HK-2 (cell line): ENCODE measurements at regions not wholly inside any gene's neighbourhood (a gene's known extent, or its start where the extent isn't known, plus 50 kb on each side); places are given as distances from the start of the nearest gene placed in this dataset.

Source experiments
- DNase-seq: peaks from one replicate; pipeline ENCODE4 v3.0.0-alpha.2; 2018; ENCODE audit not compliant: unreplicated experiment

DNA sequence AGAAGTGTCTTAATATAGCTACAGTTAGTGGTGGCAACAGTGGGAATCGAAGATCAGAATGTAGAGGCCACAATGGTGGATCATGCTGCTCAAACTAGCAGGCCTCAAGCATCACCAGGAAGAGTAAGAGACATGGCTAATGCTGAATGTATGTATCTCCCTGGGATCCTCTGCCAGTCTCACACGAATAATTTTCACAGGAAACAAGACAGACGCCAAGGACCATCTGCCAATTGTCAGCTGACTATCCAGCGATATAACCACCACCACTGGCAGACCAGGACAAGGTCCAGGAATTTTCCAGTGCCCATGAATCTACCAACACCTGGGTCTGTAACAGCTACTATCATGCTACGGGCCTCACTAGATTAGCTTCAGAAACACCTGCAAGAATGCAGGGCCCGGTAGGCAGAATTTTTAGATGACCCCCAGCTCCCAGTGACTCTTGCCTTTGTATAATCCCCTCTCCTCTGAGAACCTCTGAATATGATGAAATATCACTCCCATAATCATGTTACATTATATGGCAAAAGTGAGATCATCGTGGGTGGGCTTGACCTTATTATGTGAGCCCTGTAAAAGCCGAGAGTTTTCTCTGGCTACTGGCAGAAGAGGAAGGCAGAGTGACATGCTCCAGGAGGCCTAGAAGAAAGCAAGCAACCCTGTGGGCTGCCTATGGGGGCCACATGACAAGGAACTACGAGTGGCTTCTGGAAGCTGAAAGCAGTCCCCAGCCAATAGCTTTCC lies 429.8 kb downstream of the BCOR start:
- no peak for DNase-seq

GRCh38 chrX:39669668-39670067 lies 428.1 kb downstream of the BCOR start:
- no peak for DNase-seq

GRCh38 chrX:39670281-39670680 lies 427.5 kb downstream of the BCOR start:
- DNase-seq: no peak

DNA sequence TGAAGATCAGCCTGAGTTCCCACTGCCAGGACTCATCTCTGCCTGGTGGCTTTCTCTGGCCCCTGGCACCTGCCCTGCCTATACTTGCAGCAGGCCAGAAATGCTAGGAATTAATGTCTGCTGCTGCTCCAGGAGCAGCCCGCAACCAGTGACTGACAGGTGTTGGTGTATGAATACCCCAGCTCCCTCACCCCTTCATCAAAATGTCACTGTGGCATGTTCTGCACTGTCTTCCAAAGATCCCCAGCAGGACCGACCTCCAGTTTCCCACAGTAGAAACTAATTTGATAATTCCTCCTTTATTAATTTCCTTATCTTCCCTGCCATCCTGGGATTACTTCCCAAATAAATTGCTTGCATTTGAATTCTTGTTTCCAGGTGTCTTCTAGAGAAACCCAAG lies 425.4 kb downstream of the BCOR start:
- DNase-seq: no peak

GRCh38 chrX:39674490-39675161 lies 423.1 kb downstream of the BCOR start:
- DNase-seq: no peak

- no peak for DNase-seq
Observed at GRCh38 chrX:39675162-39675553, 422.6 kb downstream of the BCOR start.

- no peak for DNase-seq
Observed at GRCh38 chrX:39675619-39676018, 422.1 kb downstream of the BCOR start.

GRCh38 chrX:39676434-39676833 lies 421.3 kb downstream of the BCOR start:
- DNase-seq: no peak

DNA sequence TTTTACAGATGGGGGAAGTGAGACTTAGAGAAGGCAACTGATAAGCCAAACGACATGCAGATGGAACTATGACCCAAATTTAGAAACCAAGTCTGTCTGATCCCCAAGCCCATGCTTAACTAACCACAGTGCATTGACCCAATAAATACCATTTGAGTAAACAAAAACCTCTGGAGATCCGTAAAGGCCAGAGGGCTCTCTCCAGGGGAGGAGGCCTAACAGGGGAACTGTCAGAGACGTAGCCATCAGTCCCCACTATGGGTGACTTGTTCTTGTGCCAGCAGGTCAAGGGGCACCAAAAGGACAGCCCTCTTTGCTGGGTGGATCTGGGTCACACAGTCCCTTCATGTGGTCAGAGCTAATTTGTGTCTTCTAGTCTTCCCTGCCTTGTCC lies 420.2 kb downstream of the BCOR start:
- DNase-seq: no peak

GRCh38 chrX:39677978-39678791 lies 419.6 kb downstream of the BCOR start:
- no peak for DNase-seq

GRCh38 chrX:39678914-39679313 lies 418.8 kb downstream of the BCOR start:
- no peak for DNase-seq

DNA sequence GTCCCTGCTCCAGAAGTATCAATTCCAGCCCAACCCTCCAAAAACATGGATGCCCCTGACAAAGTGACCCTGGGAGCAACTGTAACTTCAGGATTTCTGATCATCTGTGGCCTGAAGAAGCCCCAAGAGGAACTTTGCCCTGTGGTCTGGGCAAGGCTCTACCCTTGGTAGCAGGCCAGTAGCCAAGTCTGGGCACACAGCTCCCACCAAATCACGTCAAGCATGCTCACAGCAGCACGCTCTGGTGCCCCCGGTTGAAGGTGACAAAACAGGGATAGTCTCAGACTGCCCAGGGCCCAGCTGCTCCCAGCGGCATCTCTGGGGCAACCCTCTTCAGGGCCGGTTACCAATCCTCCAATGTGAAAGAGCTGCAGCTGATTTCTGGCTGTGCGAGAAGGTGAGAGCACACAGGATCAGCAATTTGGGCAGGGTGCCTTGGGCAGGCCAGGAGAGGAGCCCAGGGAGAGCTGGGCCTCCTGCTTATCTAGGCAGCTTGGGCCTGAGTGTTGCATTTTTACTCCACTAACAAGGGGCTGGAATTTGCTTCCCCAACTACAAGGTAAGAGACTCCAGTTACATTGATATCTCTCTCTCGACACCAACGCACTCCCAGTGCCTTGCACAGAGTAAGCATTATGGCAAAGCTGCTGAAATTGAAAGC lies 418.1 kb downstream of the BCOR start:
- DNase-seq: no peak

DNA sequence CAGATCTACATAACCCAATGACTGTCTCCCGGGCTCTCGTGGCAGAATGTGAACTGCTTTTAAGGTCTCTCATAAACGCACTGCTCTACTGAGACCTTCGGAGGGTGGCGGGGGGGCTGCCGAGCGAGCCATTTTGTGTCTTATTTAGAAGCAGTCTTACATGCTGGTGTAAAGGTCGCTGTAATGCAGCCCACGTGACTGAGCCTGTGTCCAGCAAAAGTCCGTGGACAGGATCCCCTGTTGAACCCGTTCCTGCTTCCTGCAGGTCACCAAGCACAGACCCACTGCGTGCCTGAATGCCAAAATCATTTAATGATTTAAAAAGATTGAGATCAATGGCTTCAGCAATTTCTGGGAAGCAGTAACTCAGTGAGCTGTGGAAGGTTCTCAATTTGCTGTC lies 415.9 kb downstream of the BCOR start:
- DNase-seq: no peak

GRCh38 chrX:39682778-39683177 lies 415.0 kb downstream of the BCOR start:
- DNase-seq: no peak

- no peak for DNase-seq
Observed at GRCh38 chrX:39688219-39688575, 409.6 kb downstream of the BCOR start.

DNA sequence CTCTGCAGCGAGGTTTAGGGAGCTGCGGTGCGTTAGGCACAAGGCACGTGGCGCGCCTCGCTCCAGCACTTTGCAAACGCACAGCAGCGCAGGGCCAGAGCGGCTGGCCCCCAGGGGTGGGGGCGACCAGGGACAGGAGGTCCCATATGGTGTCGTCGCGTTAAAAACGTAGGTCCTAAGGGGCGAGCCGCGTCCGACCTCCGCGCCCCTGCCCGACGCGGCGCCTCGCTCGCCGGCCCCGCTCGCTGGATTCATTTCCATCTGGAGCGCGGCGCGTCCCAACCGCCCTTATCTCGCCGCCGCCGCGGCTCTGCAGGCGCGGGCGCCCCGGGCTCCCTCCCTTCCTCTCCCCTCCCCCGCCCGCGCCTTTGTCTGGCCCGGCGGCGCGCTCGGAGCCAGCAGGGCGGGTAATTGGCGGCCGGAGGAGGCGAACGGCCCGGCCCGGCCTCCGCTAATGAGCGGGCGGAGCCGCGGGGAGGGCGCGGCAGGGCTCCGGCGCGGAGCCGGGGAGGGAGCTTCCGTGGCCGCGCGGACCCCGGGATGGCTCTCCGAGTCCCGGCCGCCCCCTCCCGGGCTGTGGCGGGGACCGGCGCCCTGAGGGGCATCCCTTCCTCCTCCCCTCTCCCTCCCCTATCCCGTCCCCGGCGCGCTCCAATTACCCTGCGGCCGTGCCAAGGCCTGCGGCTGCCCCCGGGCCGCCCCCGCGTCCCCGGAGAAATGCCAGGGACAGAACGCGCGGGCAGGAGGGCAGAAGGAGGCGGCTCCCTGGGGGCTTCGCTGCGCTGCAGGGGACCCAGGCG lies 409.0 kb downstream of the BCOR start:
- DNase-seq: peak; percentile 10

- DNase-seq: no peak
Observed at GRCh38 chrX:39689376-39690104, 408.2 kb downstream of the BCOR start.

DNA sequence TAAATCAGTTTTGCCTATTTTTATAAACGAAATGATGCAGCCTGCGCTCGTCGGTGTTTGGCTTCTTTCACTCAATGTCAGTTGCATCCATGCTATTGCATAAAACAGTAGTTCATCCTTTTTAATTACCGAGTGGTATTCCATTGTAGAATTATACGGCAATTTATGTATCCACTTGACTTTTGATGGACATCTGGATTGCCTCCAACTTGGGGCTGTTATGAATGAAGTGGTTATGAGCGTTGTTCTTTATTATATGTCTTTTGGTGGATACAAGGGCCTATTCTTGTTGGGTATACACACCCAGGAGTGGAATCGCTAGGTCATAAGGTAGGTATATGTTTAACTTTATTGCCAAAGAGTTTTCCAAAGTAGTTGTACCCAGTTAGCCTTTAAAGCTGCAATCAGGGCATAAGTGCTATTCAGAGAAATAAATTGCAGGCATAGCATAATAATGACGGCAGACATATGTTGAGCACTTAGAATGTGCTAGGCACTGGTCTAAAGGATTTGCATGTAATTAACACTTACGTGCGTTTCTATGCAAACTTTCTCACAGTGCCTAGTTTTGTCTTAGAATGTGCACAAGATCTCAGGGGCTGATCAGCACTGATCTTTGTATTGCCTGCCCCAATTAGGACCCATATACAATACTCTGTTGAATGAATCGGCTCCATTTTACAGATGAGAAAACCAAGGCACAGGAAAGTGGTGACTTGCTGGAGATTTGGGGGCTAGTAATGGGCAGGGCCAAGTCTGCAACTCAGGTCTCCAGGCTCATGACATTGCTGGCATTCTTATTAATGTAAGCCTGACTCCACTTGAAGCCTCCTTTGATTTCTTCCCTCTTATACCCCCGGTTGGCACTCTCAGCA lies 407.0 kb downstream of the BCOR start:
- no peak for DNase-seq

- no peak for DNase-seq
Observed at GRCh38 chrX:39691724-39692123, 406.0 kb downstream of the BCOR start.

DNA sequence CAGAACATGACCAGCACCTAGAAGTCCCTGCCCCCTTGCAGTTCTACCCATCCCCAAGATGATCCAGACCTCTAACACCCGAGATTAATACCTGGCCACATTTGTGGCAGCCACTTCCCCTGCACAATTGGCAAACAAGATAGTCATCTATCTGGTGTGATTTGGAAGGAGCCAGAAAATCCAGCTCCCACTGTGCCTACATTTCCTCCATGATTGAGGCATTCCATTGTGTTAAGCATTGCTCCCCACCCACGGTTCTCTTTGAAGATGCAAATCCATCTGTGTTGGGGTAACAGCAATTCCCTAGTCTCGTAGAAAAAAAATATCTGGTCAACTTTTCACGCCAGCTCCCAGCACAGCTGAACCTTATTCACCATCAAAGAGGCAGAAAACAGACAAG lies 405.0 kb downstream of the BCOR start:
- DNase-seq: no peak
